HepG2 (cell line): ENCODE measurements at regions not wholly inside any gene's neighbourhood (a gene's known extent, or its start where the extent isn't known, plus 50 kb on each side); places are given as distances from the start of the nearest gene placed in this dataset.

Source experiments
- ATAC-seq: fragments of 200-7000 bp; cut with Tn5 transposase; 3 replicates; pipeline ENCODE4 v1.9.1; 2020; ENCODE audit warnings: mild to moderate bottlenecking, moderate library complexity
- BruUV-seq: library from RNA; stranded (reverse); fragments of 400-500 nt; replicated peaks from 2 replicates; lab custom pipeline; 2021; lab: Mats Ljungman, UMichigan
- CTCF ChIA-PET: fragments of 300-600 bp; formaldehyde crosslinking; extraction: SDS; loops from one replicate; lab custom pipeline; 2021; ENCODE audit warnings: low total read pairs, inconsistent platforms, low intra/inter-chr PET ratio; lab: Yijun Ruan, JAX
- POLR2A ChIA-PET: fragments of 350-600 bp; sonication (Branson Sonifier 250); formaldehyde crosslinking; loops from one replicate; lab custom pipeline; 2020; ENCODE audit warnings: antibody characterized with exemption, inconsistent platforms; lab: Yijun Ruan, JAX
- DNase-seq: peaks from one replicate; pipeline ENCODE4 v3.0.0-alpha.2; 2015; ENCODE audit warnings: low spot score
- FAIRE-seq: peaks from 3 replicates; lab custom pipeline; 2011; peaks lifted over from hg19 to GRCh38; lab: Jason Lieb, UNC
- H2AFZ ChIP-seq: one replicate; pipeline ENCODE4 v1.6.1; 2011; ENCODE audit warnings: low read length, inconsistent platforms
- H3K27ac ChIP-seq: fragments of 300-600 bp; 3 replicates; pipeline ENCODE4 v1.8.0; 2011; ENCODE audit warnings: mixed run types, mild to moderate bottlenecking, mixed read lengths, low read length, inconsistent platforms; ENCODE audit not compliant: insufficient read depth; ENCODE audit errors: extremely low read length
- H3K27me3 ChIP-seq, 2 experiments: fragments of 200-600 bp in 1 of 2; 2 replicates in 1 of 2; 3 replicates in 1 of 2; pipeline versions ENCODE4 v1.6.0 to v1.8.0; 2011; ENCODE audit warnings: low read length in 2 of 2, mild to moderate bottlenecking in 2 of 2, moderate library complexity in 2 of 2, inconsistent platforms in 1 of 2; ENCODE audit not compliant: insufficient read depth in 2 of 2, control insufficient read depth in 1 of 2
- H3K36me3 ChIP-seq, 2 experiments: fragments of 200-600 bp in 1 of 2; replicated peaks in 1 of 2; 2 replicates in 1 of 2; 3 replicates in 1 of 2; pipeline versions ENCODE4 v1.5.1 to v1.8.0; 2011; ENCODE audit warnings: low read length in 2 of 2, inconsistent platforms in 1 of 2; ENCODE audit not compliant: insufficient read depth in 2 of 2, control insufficient read depth in 1 of 2
- H3K4me1 ChIP-seq: 2 replicates; pipeline ENCODE4 v1.5.1; 2012; ENCODE audit warnings: low read length, inconsistent platforms; ENCODE audit not compliant: insufficient read depth
- H3K4me2 ChIP-seq: 2 replicates; pipeline ENCODE4 v1.6.0; 2011; ENCODE audit warnings: low read depth, low read length, inconsistent platforms
- H3K4me3 ChIP-seq, 3 experiments: fragments of 200-600 bp in 1 of 3; sonication (generic), shearing (Covaris generic) in 1 of 3; replicated peaks in 1 of 3; 2 replicates each; pipeline ENCODE4 v1.5.1; 2011 to 2016; ENCODE audit warnings: low read length in 3 of 3, inconsistent platforms in 2 of 3, low read depth in 2 of 3, mild to moderate bottlenecking in 2 of 3, control low read depth in 1 of 3, mixed read lengths in 1 of 3; ENCODE audit not compliant: insufficient read depth in 1 of 3
- H3K79me2 ChIP-seq: one replicate; pipeline ENCODE4 v1.6.1; 2011; ENCODE audit warnings: low read length, inconsistent platforms; ENCODE audit not compliant: insufficient read depth
- H3K9ac ChIP-seq: 2 replicates; pipeline ENCODE4 v1.6.0; 2011; ENCODE audit warnings: mild to moderate bottlenecking, low read depth, low read length, inconsistent platforms; ENCODE audit not compliant: insufficient read depth
- H3K9me3 ChIP-seq: 2 replicates; pipeline ENCODE4 v1.5.1; 2012; ENCODE audit warnings: mild to moderate bottlenecking, low read length
- H4K20me1 ChIP-seq: 2 replicates; pipeline ENCODE4 v1.6.0; 2011; ENCODE audit warnings: inconsistent platforms, mild to moderate bottlenecking, low read length, moderate library complexity; ENCODE audit not compliant: insufficient read depth
- MEF2D ChIP-seq: sonication (generic); formaldehyde crosslinking; IDR thresholded peaks from 2 replicates; pipeline ENCODE4 v1.5.1; 2020; ENCODE audit warnings: mild to moderate bottlenecking, missing genetic modification reagents
- POLR2AphosphoS5 ChIP-seq: IDR thresholded peaks from 2 replicates; pipeline ENCODE4 v1.6.1; 2012; ENCODE audit warnings: low read depth, low read length
- RFXANK ChIP-seq: IDR thresholded peaks from 2 replicates; pipeline ENCODE4 v1.6.1; 2016
- ZFP1 ChIP-seq: IDR thresholded peaks from 2 replicates; pipeline ENCODE4 v1.6.1; 2016
- ZFX ChIP-seq: sonication (generic); formaldehyde crosslinking; IDR thresholded peaks from 2 replicates; pipeline ENCODE4 v1.4.0; 2020; ENCODE audit warnings: mild to moderate bottlenecking, low read depth, missing genetic modification reagents, moderate library complexity
- ZNF224 ChIP-seq: sonication (generic); formaldehyde crosslinking; IDR thresholded peaks from 2 replicates; pipeline ENCODE4 v1.5.0; 2020; ENCODE audit warnings: mild to moderate bottlenecking, missing genetic modification reagents
- ZNF678 ChIP-seq: sonication (generic); formaldehyde crosslinking; IDR thresholded peaks from 2 replicates; pipeline ENCODE4 v1.4.0; 2020; ENCODE audit warnings: mild to moderate bottlenecking, missing genetic modification reagents
- WGBS: methylation state at CpG from one replicate; pipeline ENCODE4 v1.1.6; 2017; ENCODE audit warnings: low lambda C conversion rate; 5-methylcytosine and 5-hydroxymethylcytosine counted together
- in situ Hi-C: cut with HindIII; loops from 2 replicates; pipeline ENCODE4 v1.10.0; 2017; ENCODE audit warnings: low pct_unique_long_range_greater_than_20kb; ENCODE audit not compliant: extremely low pct_ligation_motif_present
- intact Hi-C: fragments of 100-400 bp; cut with micrococcal nuclease; formaldehyde crosslinking; loops from one replicate; pipeline ENCODE4 v1.10.0; 2022; ENCODE audit not compliant: unreplicated experiment
- TF ChIP-seq, protein P1 (sequence below): sonication (generic); formaldehyde crosslinking; IDR thresholded peaks from 2 replicates; pipeline ENCODE4 v1.4.0; 2020; ENCODE audit warnings: missing genetic modification reagents; ENCODE audit errors: not compliant biosample characterization
- TF ChIP-seq, protein P2 (sequence below), 2 experiments: sonication (generic) in 1 of 2; formaldehyde crosslinking in 1 of 2; IDR thresholded peaks; 2 replicates each; pipeline versions ENCODE4 v1.4.0 to v1.6.1; 2018 to 2020; ENCODE audit warnings: missing genetic modification reagents in 2 of 2, borderline replicate concordance in 1 of 2, low read depth in 1 of 2, mild to moderate bottlenecking in 1 of 2, missing biosample characterization in 1 of 2
- TF ChIP-seq, protein P3 (sequence below): sonication (generic); formaldehyde crosslinking; conservative IDR thresholded peaks from 2 replicates; pipeline ENCODE4 v1.5.0; 2020; ENCODE audit warnings: missing genetic modification reagents

DNA sequence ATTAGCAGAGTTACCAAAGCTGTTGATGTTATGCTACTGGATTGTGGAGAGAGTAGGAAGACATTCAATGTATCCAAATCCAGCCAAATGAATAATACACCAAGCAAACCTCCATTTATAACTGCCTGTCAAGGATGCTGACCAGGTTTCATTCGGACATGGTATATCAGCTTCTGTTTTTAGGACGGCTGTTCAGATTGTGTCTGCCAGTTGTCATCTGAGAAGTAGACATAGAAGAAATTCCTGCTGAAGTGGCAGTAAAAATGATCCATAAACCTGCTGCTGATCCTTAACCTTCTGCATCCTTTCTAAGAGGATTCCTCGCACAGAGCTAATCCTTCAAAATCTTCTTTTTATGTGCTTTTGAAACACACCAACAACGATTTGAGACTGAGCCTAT lies 663.6 kb upstream of the PLXNA2 start:
- TF ChIP-seq, protein P1, sequence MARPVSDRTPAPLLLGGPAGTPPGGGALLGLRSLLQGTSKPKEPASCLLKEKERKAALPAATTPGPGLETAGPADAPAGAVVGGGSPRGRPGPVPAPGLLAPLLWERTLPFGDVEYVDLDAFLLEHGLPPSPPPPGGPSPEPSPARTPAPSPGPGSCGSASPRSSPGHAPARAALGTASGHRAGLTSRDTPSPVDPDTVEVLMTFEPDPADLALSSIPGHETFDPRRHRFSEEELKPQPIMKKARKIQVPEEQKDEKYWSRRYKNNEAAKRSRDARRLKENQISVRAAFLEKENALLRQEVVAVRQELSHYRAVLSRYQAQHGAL (CRISPR knock-in tag), result no peak
- TF ChIP-seq, protein P2, sequence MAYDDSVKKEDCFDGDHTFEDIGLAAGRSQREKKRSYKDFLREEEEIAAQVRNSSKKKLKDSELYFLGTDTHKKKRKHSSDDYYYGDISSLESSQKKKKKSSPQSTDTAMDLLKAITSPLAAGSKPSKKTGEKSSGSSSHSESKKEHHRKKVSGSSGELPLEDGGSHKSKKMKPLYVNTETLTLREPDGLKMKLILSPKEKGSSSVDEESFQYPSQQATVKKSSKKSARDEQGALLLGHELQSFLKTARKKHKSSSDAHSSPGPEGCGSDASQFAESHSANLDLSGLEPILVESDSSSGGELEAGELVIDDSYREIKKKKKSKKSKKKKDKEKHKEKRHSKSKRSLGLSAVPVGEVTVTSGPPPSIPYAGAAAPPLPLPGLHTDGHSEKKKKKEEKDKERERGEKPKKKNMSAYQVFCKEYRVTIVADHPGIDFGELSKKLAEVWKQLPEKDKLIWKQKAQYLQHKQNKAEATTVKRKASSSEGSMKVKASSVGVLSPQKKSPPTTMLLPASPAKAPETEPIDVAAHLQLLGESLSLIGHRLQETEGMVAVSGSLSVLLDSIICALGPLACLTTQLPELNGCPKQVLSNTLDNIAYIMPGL (CRISPR knock-in tag; IDR thresholded peaks at IDR 0.05; ENCODE audit: borderline replicate concordance in 1 of 2, low read depth in 1 of 2), result no peak
- no peak for TF ChIP-seq ZFX
- TF ChIP-seq MEF2D (CRISPR knock-in tag), result no peak
- no peak for TF ChIP-seq RFXANK (CRISPR knock-in tag)
- no peak for TF ChIP-seq POLR2AphosphoS5
- no peak for TF ChIP-seq ZFP1 (CRISPR knock-in tag)
- no peak for TF ChIP-seq ZNF224
- no peak for TF ChIP-seq ZNF678 (CRISPR knock-in tag)
- TF ChIP-seq, protein P3, sequence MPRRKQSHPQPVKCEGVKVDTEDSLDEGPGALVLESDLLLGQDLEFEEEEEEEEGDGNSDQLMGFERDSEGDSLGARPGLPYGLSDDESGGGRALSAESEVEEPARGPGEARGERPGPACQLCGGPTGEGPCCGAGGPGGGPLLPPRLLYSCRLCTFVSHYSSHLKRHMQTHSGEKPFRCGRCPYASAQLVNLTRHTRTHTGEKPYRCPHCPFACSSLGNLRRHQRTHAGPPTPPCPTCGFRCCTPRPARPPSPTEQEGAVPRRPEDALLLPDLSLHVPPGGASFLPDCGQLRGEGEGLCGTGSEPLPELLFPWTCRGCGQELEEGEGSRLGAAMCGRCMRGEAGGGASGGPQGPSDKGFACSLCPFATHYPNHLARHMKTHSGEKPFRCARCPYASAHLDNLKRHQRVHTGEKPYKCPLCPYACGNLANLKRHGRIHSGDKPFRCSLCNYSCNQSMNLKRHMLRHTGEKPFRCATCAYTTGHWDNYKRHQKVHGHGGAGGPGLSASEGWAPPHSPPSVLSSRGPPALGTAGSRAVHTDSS (CRISPR knock-in tag), result no peak
- Histone ChIP-seq H3K9me3 (no peaks in the 10 kb centered on the region), H3K79me2 (no peaks in the 10 kb centered on the region), H3K4me1 (no peaks in the 10 kb centered on the region), H3K4me3 (no peak overlapping the region), H3K27ac (no peak overlapping the region), H3K9ac (no peak overlapping the region), H3K4me2 (no peak overlapping the region), H3K27me3 (no peaks in the 10 kb centered on the region), H4K20me1 (no peaks in the 10 kb centered on the region), H2AFZ (no peak overlapping the region), H3K36me3 (no peaks in the 10 kb centered on the region)
- POLR2A ChIA-PET, result no interaction called here
- DNase-seq (no peak), FAIRE-seq (no peak), ATAC-seq (no peak)
- WGBS, result 15% methylated on average over 4 of the region's 4 CpGs
- CTCF ChIA-PET, result no interaction called here
- no TSS peak for BruUV-seq
- intact Hi-C loops, result no loop called here
- in situ Hi-C loops, result no loop called here
